DND-41 (cell line): ENCODE measurements at regions not wholly inside any gene's neighbourhood (a gene's known extent, or its start where the extent isn't known, plus 50 kb on each side); places are given as distances from the start of the nearest gene placed in this dataset.

Experiments
- ATAC-seq: fragments of 200-7000 bp; cut with Tn5 transposase; 3 replicates; pipeline ENCODE4 v1.9.1; 2021; ENCODE audit warnings: low read depth; ENCODE audit not compliant: insufficient read depth
- DNase-seq: peaks from one replicate; pipeline ENCODE4 v3.0.0-alpha.2; 2020
- H2AFZ ChIP-seq: 2 replicates; pipeline ENCODE4 v1.6.0; 2012; ENCODE audit warnings: low read depth, low read length
- H3K27ac ChIP-seq: 2 replicates; pipeline ENCODE4 v1.5.1; 2012; ENCODE audit warnings: low read length, inconsistent platforms
- H3K27me3 ChIP-seq: fragments of 200-600 bp; sonication (generic); 2 replicates; pipeline ENCODE4 v1.6.0; 2012; ENCODE audit warnings: low read length, mild to moderate bottlenecking, inconsistent platforms; ENCODE audit not compliant: insufficient read depth, poor library complexity
- H3K36me3 ChIP-seq: 2 replicates; pipeline ENCODE4 v1.5.1; 2012; ENCODE audit warnings: low read length, inconsistent platforms; ENCODE audit not compliant: insufficient read depth
- H3K4me1 ChIP-seq: 2 replicates; pipeline ENCODE4 v1.5.1; 2012; ENCODE audit warnings: mild to moderate bottlenecking, low read length; ENCODE audit not compliant: insufficient read depth
- H3K4me2 ChIP-seq: 2 replicates; pipeline ENCODE4 v1.6.0; 2012; ENCODE audit warnings: mild to moderate bottlenecking, moderate library complexity, low read length, inconsistent platforms; ENCODE audit not compliant: insufficient read depth
- H3K4me3 ChIP-seq, 2 experiments: fragments of 200-600 bp in 1 of 2; shearing (Covaris generic) in 1 of 2; 2 replicates each; pipeline ENCODE4 v1.5.1; 2012 to 2016; ENCODE audit warnings: inconsistent platforms in 2 of 2, low read length in 2 of 2, mild to moderate bottlenecking in 2 of 2, low read depth in 1 of 2, moderate library complexity in 1 of 2
- H3K79me2 ChIP-seq: 2 replicates; pipeline ENCODE4 v1.6.0; 2012; ENCODE audit warnings: low read length, inconsistent platforms; ENCODE audit not compliant: insufficient read depth
- H3K9ac ChIP-seq: 2 replicates; pipeline ENCODE4 v1.6.0; 2012; ENCODE audit warnings: low read depth, mild to moderate bottlenecking, inconsistent platforms, low read length, moderate library complexity
- H3K9me3 ChIP-seq: 2 replicates; pipeline ENCODE4 v1.5.1; 2012; ENCODE audit warnings: low read length, moderate library complexity, mild to moderate bottlenecking, inconsistent platforms; ENCODE audit not compliant: insufficient read depth, severe bottlenecking
- H4K20me1 ChIP-seq: 2 replicates; pipeline ENCODE4 v1.6.0; 2012; ENCODE audit warnings: low read length; ENCODE audit not compliant: insufficient read depth
- CTCF ChIP-seq: IDR thresholded peaks from 2 replicates; pipeline ENCODE4 v1.5.1; 2012; ENCODE audit warnings: borderline replicate concordance, low read length, moderate library complexity, mild to moderate bottlenecking; ENCODE audit not compliant: poor library complexity, severe bottlenecking; ENCODE audit errors: extremely low read depth
- EZH2 ChIP-seq: IDR thresholded peaks from 3 replicates; pipeline ENCODE4 v1.6.1; 2012; ENCODE audit warnings: borderline replicate concordance, low read depth, mild to moderate bottlenecking, moderate library complexity, low read length, inconsistent platforms; ENCODE audit not compliant: severe bottlenecking

- Histone ChIP-seq H3K27me3 (no peaks in the 10 kb centered on the region), H3K9ac (no peak overlapping the region), H3K79me2 (no peaks in the 10 kb centered on the region), H3K9me3 (no peaks in the 10 kb centered on the region), H3K4me1 (peaks cover 9% of the 10 kb centered on the region; the same call in 1 of the 2 replicates), H3K36me3 (no peaks in the 10 kb centered on the region), H3K4me2 (no peak overlapping the region), H4K20me1 (no peaks in the 10 kb centered on the region), H3K4me3 (no peak overlapping the region), H2AFZ (no peak overlapping the region), H3K27ac (no peak overlapping the region)
- ATAC-seq = peak; percentile 98
- TF ChIP-seq EZH2 (no peak), CTCF (no peak)
- DNase-seq = peak; percentile 59
Observed at GRCh38 chr4:74632634-74633033, 161.7 kb downstream of the BTC start.

- Histone ChIP-seq H3K9me3 (no peaks in the 10 kb centered on the region), H3K27me3 (no peaks in the 10 kb centered on the region), H3K79me2 (no peaks in the 10 kb centered on the region), H3K4me2 (no peak overlapping the region), H3K4me1 (peaks cover 9% of the 10 kb centered on the region; the same call in 1 of the 2 replicates), H4K20me1 (no peaks in the 10 kb centered on the region), H3K27ac (no peak overlapping the region), H3K9ac (no peak overlapping the region), H3K4me3 (no peak overlapping the region), H3K36me3 (no peaks in the 10 kb centered on the region), H2AFZ (no peak overlapping the region)
- ATAC-seq (no peak), DNase-seq (no peak)
- no peak for TF ChIP-seq EZH2
- no peak for TF ChIP-seq CTCF
Observed at GRCh38 chr4:74635074-74635473, 159.2 kb downstream of the BTC start.

- H3K79me2 ChIP-seq = no peaks in the 10 kb centered on the region
- H3K36me3 ChIP-seq = no peaks in the 10 kb centered on the region
- H3K9ac ChIP-seq = no peak overlapping the region
- H3K27me3 ChIP-seq = no peaks in the 10 kb centered on the region
- no peak overlapping the region for H2AFZ ChIP-seq
- no peak overlapping the region for H3K27ac ChIP-seq
- DNase-seq (no peak), ATAC-seq (no peak)
- no peaks in the 10 kb centered on the region for H4K20me1 ChIP-seq
- TF ChIP-seq EZH2 = no peak
- H3K4me3 ChIP-seq = no peak overlapping the region
- H3K4me1 ChIP-seq = peaks cover 9% of the 10 kb centered on the region; the same call in 1 of the 2 replicates
- no peaks in the 10 kb centered on the region for H3K9me3 ChIP-seq
- H3K4me2 ChIP-seq = no peak overlapping the region
Observed at GRCh38 chr4:74635490-74636123, 158.7 kb downstream of the BTC start.

- Histone ChIP-seq H3K79me2 (no peaks in the 10 kb centered on the region), H4K20me1 (no peaks in the 10 kb centered on the region), H3K9me3 (no peaks in the 10 kb centered on the region), H3K4me2 (no peak overlapping the region), H2AFZ (no peak overlapping the region), H3K27ac (no peak overlapping the region), H3K4me3 (no peak overlapping the region), H3K27me3 (no peaks in the 10 kb centered on the region), H3K4me1 (peaks cover 2% of the 10 kb centered on the region; the same call in 1 of the 2 replicates), H3K36me3 (no peaks in the 10 kb centered on the region), H3K9ac (no peak overlapping the region)
- TF ChIP-seq EZH2 = no peak
- no peak for TF ChIP-seq CTCF
- DNase-seq = no peak
- no peak for ATAC-seq
Observed at GRCh38 chr4:74638001-74638400, 156.3 kb downstream of the BTC start.
